Breast epithelium (tissue), 4 donors: ENCODE measurements at regions not wholly inside any gene's neighbourhood (a gene's known extent, or its start where the extent isn't known, plus 50 kb on each side); places are given as distances from the start of the nearest gene placed in this dataset.

Experiments
- DNase-seq, 2 donors: peaks; one replicate each; pipeline ENCODE4 v3.0.0-alpha.2; 2019; ENCODE audit warnings: low spot score in 2 of 2
- H3K27ac ChIP-seq, 2 donors: fragments of 200-600 bp; sonication (generic) in 1 of 2; one replicate each; pipeline ENCODE4 v1.5.1; 2016 to 2019; ENCODE audit warnings: mild to moderate bottlenecking in 1 of 2
- H3K27me3 ChIP-seq, 2 donors: fragments of 200-600 bp; sonication (generic) in 1 of 2; one replicate each; pipeline versions ENCODE4 v1.5.1 to v1.6.0; 2017 to 2019; ENCODE audit warnings: control low read depth in 1 of 2, mild to moderate bottlenecking in 1 of 2
- H3K36me3 ChIP-seq: fragments of 200-600 bp; one replicate; pipeline ENCODE4 v1.5.1; 2019
- H3K4me1 ChIP-seq, 2 donors: fragments of 200-600 bp; sonication (generic); one replicate each; pipeline ENCODE4 v1.5.1; 2016 to 2019; ENCODE audit warnings: control low read depth in 1 of 2
- H3K4me3 ChIP-seq, 3 donors: fragments of 200-600 bp; sonication (generic); 1 replicate in 2 of 3; 2 replicates in 1 of 3; pipeline ENCODE4 v1.5.1; 2016 to 2019; ENCODE audit warnings: mild to moderate bottlenecking in 3 of 3, moderate library complexity in 2 of 3
- H3K9me3 ChIP-seq, 2 donors: fragments of 200-600 bp; sonication (generic) in 1 of 2; one replicate each; pipeline ENCODE4 v1.5.1; 2016 to 2019; ENCODE audit warnings: control low read depth in 1 of 2
- CTCF ChIP-seq, 3 donors: fragments of 450-650 bp; IDR thresholded peaks; one replicate each; pipeline ENCODE4 v1.5.1; 2016 to 2017; ENCODE audit warnings: antibody characterized with exemption in 3 of 3, mild to moderate bottlenecking in 3 of 3, moderate library complexity in 3 of 3
- POLR2A ChIP-seq: fragments of 450-650 bp; IDR thresholded peaks from one replicate; pipeline ENCODE4 v1.6.1; 2016; ENCODE audit warnings: antibody characterized with exemption, mild to moderate bottlenecking, moderate library complexity
- POLR2AphosphoS5 ChIP-seq, 3 donors: sonication (generic); formaldehyde crosslinking; IDR thresholded peaks; one replicate each; pipeline ENCODE4 v1.6.1; 2017; ENCODE audit warnings: antibody characterized with exemption in 3 of 3
- intact Hi-C: fragments of 100-400 bp; cut with DNase I; formaldehyde crosslinking; loops from one replicate; pipeline ENCODE4 v1.15.1; 2023; ENCODE audit warnings: low total_unique reads

DNA sequence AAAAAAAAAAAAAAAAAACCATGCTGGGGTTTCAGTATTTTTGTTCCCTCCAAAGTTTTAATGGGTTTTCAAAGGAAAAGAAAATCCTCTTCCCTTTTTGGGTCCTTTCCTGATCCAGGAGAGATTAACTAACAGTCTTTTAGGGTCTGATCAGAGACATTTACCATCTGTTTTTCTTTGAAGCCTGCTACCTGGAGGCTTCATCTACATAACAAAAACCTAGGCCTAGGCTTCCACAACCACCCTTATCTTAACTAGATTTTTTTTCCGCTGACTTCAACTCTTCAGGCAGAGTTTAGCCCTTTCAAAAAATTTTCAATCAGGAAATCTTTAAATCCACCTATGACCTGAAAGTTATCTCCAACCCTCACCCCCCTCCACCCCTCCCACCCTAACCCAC lies 154.7 kb downstream of the MBD2 start:
- Histone ChIP-seq H3K27ac (no peak overlapping the region), H3K27me3 (no peaks in the 10 kb centered on the region), H3K36me3 (no peaks in the 10 kb centered on the region), H3K4me1 (no peaks in the 10 kb centered on the region), H3K9me3 (no peaks in the 10 kb centered on the region), H3K4me3 (no peak overlapping the region)
- TF ChIP-seq POLR2AphosphoS5 (IDR thresholded peaks at IDR 0.05) (no peak), CTCF (IDR thresholded peaks at IDR 0.05) (no peak), POLR2A (no peak)
- intact Hi-C loops: no loop called here
- DNase-seq: no peak

DNA sequence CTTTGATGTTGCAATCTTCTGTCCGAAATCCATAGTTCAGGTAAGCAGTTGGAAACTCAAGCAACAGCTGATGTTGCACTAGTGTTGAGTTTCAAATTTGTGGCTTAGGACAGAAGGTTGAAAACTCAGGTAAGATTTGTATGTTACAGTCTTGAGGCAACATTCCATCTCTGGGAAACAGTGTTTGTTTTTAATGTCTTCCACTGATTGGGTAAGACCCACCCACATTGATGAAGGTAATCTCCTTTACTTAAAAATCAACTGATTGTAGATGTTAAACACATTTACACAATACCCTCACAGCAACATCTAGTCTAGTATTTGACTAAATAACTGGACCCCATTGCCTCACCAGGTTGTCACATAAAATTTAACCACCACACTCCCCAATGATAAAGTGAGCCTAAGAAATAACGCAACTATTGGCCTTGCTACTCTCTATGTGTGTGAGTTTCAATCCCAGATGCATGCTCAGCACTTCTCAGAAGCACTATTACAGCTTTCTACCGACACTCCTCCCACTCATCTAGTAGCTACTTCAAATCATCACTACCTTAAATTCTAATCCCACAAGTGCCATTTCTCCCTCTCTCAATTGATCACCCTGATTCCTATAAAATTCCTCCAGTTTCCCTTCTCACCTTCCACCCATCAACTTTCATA lies 164.0 kb downstream of the MBD2 start:
- Histone ChIP-seq H3K36me3 (no peaks in the 10 kb centered on the region), H3K27ac (no peak overlapping the region), H3K4me1 (no peaks in the 10 kb centered on the region), H3K9me3 (no peaks in the 10 kb centered on the region), H3K4me3 (no peak overlapping the region), H3K27me3 (no peaks in the 10 kb centered on the region)
- TF ChIP-seq CTCF (IDR thresholded peaks at IDR 0.05): no peak
- no peak for TF ChIP-seq POLR2AphosphoS5 (IDR thresholded peaks at IDR 0.05)
- TF ChIP-seq POLR2A: no peak
- no peak for DNase-seq
- intact Hi-C loops: no loop called here

- intact Hi-C loops: no loop called here
- H3K27me3 ChIP-seq: no peaks in the 10 kb centered on the region
- peaks cover 0 to 4% of the 10 kb centered on the region in 2 donors for H3K9me3 ChIP-seq
- no peak overlapping the region for H3K27ac ChIP-seq
- no peaks in the 10 kb centered on the region for H3K36me3 ChIP-seq
- H3K4me3 ChIP-seq: no peak overlapping the region
- no peak for DNase-seq
- TF ChIP-seq CTCF (IDR thresholded peaks at IDR 0.05) (no peak), POLR2AphosphoS5 (IDR thresholded peaks at IDR 0.05) (no peak), POLR2A (no peak)
- H3K4me1 ChIP-seq: no peaks in the 10 kb centered on the region
Measured at GRCh38 chr18:54052732-54053429, 171.6 kb downstream of the MBD2 start.

GRCh38 chr18:54052259-54052658 lies 172.2 kb downstream of the MBD2 start:
- no peak for TF ChIP-seq POLR2A
- no peak for TF ChIP-seq CTCF (IDR thresholded peaks at IDR 0.05)
- TF ChIP-seq POLR2AphosphoS5 (IDR thresholded peaks at IDR 0.05): no peak
- intact Hi-C loops: no loop called here
- Histone ChIP-seq H3K4me3 (no peak overlapping the region), H3K4me1 (no peaks in the 10 kb centered on the region), H3K36me3 (no peaks in the 10 kb centered on the region), H3K27me3 (no peaks in the 10 kb centered on the region), H3K9me3 (peaks cover 0 to 4% of the 10 kb centered on the region in 2 donors), H3K27ac (no peak overlapping the region)
- no peak for DNase-seq

DNA sequence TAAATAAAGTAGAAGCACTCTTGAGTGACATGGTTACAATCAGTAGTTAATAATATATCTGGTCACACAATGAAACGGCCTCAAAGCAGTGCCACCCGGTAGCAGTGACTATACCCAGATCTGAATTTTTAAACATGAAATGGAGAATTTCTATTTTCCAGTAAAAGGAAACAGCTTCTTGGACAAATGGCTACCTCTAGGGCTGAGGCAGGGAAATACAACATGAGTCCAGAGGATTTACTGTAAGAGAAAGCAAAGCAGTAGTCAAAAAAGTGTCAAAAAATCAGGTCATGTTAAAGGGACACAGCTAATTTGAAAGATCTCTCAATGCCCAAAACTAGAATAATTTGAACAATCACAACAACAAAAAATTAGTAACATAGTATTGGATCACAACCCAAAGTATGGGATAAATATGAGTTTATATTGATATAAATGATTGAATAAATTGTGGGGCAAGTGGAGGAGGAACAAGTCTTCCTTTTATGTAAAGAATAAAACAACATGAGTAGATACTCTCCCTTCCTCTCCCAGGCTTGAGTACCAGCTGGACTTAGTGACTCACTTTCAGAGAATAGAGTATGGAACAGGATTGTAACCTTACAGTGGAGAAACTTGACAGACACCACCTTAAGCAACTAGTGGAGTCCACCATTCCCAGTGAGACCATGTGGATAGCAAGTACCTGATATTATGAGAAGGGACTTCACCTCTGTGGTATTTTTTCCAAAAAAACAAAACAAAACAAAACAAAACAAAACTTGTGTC lies 180.8 kb downstream of the MBD2 start:
- Histone ChIP-seq H3K4me3 (no peak overlapping the region), H3K9me3 (no peaks in the 10 kb centered on the region), H3K4me1 (no peaks in the 10 kb centered on the region), H3K27ac (no peak overlapping the region), H3K36me3 (no peaks in the 10 kb centered on the region), H3K27me3 (no peaks in the 10 kb centered on the region)
- no peak for DNase-seq
- TF ChIP-seq POLR2A (no peak), POLR2AphosphoS5 (IDR thresholded peaks at IDR 0.05) (no peak)
- intact Hi-C loops: no loop called here
